ENCODE measurements at regions not wholly inside any gene's neighbourhood (a gene's known extent, or its start where the extent isn't known, plus 50 kb on each side); places are given as distances from the start of the nearest gene placed in this dataset.

- no peak for DNase-seq
Observed at GRCh38 chr18:55089610-55090009, 130.3 kb upstream of the CCDC68 start.

- DNase-seq = no peak
Observed at GRCh38 chr18:55088561-55088960, 129.3 kb upstream of the CCDC68 start.

GRCh38 chr18:55088000-55088401, 128.7 kb upstream of the CCDC68 start:
- DNase-seq = no peak

- DNase-seq = no peak
Observed at GRCh38 chr18:55086906-55087305, 127.6 kb upstream of the CCDC68 start.

GRCh38 chr18:55085557-55086285, 126.5 kb upstream of the CCDC68 start:
- DNase-seq = no peak

- no peak for DNase-seq
Observed at GRCh38 chr18:55084550-55084949, 125.3 kb upstream of the CCDC68 start.

DNA sequence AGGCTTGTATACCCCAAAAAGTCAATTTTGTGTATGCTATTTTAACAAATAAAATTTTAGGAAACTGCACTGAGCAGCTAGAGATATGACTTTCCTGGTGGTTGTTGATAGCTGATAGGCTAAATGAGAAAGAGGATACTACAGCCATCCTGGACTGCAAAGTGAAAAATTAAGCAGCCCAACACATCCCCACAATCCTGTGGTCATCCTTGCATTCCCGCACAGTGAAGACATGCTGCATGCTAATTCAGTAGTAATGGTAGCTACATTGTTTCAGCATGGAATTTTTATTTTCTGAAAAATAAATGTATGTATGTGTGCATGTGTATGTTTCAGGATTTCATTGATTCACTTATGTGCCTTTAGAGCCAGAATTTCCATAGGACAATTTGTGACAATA, 124.2 kb upstream of the CCDC68 start:
- DNase-seq = no peak

- no peak for DNase-seq
Observed at GRCh38 chr18:55079481-55080355, 120.5 kb upstream of the CCDC68 start.

DNA sequence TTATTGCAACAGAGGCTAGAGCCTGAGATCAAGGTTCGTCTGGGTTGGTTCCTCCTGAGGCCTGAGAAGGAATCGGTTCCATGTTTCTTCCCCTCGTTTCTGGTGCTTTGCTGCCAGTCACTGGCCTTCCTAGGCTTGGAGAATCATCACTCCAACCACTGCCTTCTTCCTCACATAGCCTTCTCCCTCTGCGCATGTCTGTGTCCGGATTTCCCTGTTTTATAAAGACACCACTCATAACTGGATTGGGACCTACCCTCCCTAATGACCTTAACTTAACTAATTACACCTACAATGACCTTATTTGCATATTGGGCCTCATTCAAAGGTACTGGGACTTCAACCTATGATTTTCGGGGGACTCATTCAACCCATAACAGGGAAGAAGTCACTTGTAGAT, 119.8 kb upstream of the CCDC68 start:
- DNase-seq = no peak

GRCh38 chr18:55078303-55078932, 119.2 kb upstream of the CCDC68 start:
- DNase-seq = no peak

- no peak for DNase-seq
Observed at GRCh38 chr18:55076643-55077218, 117.5 kb upstream of the CCDC68 start.

DNA sequence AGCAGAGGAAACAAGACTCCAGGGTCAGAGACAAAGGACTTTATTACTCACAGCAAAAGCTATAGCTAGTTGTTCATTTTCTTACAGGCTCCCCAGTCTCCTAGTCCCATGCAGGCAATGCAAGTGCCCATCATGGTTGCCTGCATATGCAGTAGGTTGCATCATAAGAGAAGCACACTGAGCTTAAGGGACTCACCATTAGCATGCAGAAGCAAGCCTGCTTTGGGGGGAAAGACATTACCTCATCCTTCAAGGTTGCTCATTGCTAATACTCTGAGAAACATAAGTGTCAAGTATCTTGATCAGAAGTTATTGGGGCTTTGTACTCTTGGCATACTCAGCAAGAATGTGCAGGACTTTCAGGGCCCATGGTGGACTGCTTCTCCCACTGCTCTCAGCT, 114.6 kb upstream of the CCDC68 start:
- no peak for DNase-seq

DNA sequence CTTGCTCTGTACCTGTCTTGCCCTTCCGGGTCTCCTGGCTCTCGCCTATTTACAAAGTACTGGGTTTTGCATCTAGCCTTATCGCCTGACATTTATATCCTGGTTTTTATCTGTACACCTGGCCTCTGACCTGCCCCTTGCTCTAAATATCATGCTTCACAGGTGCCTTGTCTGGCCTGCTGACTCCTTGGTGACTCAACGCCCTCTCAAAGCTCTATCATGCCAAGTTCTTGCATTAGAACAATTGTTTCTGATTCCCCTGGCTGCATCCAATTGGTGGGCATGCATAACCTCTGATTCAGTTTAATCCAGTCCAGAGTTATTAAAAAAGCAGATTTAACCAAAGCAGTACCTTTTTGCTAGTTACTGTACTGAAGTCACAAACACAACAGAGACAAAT, 113.9 kb upstream of the CCDC68 start:
- DNase-seq = no peak

- DNase-seq = no peak
Observed at GRCh38 chr18:55072698-55073097, 113.4 kb upstream of the CCDC68 start.

GRCh38 chr18:55072181-55072580, 112.9 kb upstream of the CCDC68 start:
- no peak for DNase-seq

DNA sequence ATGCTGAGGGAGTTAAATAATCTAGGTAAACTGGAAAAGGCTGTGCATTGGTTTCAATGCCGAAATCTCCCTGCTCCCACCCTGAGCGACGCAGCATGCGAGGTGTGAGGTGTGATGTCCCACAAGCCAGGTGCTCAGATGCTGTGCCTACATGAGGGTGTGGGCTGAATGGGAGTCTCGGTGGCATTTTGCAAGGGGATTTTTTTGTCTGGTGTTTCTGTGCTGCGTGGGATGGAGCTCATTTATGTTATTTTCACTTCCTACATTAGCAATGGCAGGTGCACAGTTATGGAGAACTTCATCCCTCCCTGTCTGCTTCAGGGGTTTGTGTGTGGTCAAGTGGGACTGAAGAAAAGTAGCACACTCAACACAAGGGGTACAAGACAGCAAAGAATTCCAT, 110.2 kb upstream of the CCDC68 start:
- DNase-seq = no peak

GRCh38 chr18:55064760-55065159, 105.5 kb upstream of the CCDC68 start:
- DNase-seq = no peak

- no peak for DNase-seq
Observed at GRCh38 chr18:55064073-55064472, 104.8 kb upstream of the CCDC68 start.

- DNase-seq = no peak
Observed at GRCh38 chr18:55054021-55054990, 95.0 kb upstream of the CCDC68 start.

DNA sequence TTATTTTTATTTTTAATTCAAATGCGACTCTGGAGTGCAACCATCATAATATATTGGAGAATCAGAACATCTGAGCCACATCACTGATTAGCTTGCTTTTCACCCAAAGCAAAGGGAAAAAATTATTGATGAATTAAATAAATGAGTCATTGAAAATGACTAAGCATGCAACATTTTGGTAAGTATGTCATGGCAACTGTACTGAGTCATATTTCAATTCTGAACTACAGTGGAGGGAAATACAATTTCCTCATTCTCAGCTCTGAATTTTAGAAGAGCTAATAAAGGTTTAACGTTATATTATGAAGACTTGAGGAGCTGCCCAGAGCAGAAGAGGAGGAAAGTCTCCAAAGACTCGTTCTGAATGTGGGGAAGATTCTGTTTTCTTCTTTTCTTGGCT, 89.6 kb upstream of the CCDC68 start:
- DNase-seq = no peak

DNA sequence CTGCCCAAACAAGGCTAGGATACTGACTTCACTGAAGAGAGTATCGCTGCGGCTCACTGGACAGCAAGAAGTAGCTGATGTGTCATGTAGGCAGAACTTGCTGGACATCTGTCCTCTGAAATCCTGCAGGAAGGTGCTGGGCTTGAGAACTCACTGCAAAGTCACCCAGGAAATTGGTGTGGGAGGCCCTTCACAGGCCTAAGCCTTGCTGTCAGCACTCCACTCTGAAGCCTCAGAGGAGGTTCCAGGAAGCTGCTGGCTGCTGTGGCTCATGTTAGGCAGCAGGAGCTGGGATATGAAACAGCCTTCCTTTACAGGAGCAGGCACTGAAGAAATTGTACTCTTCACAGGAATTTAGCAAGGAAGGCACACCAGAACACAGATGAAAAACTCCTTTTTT, 88.3 kb upstream of the CCDC68 start:
- DNase-seq = no peak

GRCh38 chr18:55041366-55041765, 82.1 kb upstream of the CCDC68 start:
- DNase-seq = no peak
